Stimulated activated CD4-positive, alpha-beta T cell treated with anti-CD3 and anti-CD28 coated beads, Interleukin-15, amount 100 ng/mL, for 24 hours (primary cell): ENCODE measurements at regions not wholly inside any gene's neighbourhood (a gene's known extent, or its start where the extent isn't known, plus 50 kb on each side); places are given as distances from the start of the nearest gene placed in this dataset.

Source experiments
- DNase-seq: peaks from one replicate; pipeline ENCODE4 v3.0.0-alpha.2; 2020

DNA sequence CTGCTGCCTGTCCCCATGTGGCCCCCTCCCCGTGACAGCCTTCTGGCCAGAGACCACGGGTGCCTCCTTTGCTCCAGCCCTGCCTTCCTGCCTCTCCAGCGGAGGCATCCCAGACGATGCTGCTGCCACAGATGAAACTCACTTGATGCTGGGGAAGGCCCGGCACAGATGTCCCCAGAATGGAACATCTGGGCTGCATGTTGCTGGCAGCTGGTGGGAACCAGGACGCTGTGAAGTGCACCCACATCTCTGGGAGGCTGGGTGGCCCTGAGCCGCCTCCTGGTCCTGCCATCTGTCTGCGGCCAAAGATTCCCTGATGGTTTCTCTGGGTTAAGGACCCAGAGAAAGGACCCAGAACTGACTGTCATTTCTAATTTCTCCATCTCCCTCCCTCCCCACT lies 51.9 kb upstream of the PTPRS start:
- no peak for DNase-seq

- no peak for DNase-seq
These were observed 52.5 kb upstream of the PTPRS start for GRCh38 chr19:5393088-5393487.

DNA sequence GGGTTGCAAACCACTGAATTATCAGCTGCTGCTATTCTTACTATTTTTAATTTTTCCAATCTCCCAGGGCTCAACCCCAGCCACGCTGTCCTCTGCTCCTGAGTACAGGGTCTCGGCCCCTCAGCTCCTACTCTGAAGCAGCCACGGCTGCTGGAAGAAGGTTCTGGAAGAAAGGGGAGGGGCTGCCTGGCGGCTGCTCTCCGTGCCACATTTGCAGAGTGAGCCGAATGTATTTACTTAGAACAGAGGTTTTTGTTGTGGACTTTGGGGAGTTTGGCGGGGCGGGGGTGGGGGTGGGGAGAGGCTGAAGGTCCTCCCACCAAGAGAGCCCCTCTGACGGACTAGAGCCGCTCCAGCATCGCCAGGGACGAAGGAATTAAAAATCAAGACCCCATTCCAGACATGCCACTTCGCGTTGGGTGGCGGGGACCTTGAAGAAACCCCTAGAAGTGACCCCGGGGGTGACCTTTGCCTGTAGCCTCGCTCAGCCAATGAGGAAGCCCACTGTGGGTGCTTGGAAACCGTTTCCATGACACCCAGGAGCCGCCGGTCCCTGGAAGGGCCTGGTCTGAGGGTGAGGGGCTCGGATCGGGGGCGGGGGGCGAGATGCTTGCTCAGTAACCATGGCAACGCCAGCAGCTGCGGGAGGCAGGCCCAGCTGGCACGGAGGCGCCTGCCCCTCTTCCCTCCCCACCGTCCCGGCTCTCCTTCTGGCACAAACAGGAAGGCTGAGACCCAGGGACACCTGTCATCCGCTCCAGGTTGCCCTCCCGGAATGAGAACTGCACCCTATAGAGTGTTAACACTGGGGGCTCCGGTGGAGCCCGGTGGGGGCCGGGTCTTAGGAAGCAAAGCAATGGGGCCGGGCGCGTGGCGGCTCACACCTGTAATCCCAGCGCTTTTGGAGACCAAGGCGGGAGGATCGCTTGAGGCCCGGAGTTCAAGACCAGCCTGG lies 54.2 kb upstream of the PTPRS start:
- no peak for DNase-seq

- no peak for DNase-seq
These were observed 54.9 kb upstream of the PTPRS start for GRCh38 chr19:5395556-5395955.

- no peak for DNase-seq
These were observed 55.7 kb upstream of the PTPRS start for GRCh38 chr19:5396096-5396939.

GRCh38 chr19:5396963-5397362 lies 56.4 kb upstream of the PTPRS start:
- no peak for DNase-seq

DNA sequence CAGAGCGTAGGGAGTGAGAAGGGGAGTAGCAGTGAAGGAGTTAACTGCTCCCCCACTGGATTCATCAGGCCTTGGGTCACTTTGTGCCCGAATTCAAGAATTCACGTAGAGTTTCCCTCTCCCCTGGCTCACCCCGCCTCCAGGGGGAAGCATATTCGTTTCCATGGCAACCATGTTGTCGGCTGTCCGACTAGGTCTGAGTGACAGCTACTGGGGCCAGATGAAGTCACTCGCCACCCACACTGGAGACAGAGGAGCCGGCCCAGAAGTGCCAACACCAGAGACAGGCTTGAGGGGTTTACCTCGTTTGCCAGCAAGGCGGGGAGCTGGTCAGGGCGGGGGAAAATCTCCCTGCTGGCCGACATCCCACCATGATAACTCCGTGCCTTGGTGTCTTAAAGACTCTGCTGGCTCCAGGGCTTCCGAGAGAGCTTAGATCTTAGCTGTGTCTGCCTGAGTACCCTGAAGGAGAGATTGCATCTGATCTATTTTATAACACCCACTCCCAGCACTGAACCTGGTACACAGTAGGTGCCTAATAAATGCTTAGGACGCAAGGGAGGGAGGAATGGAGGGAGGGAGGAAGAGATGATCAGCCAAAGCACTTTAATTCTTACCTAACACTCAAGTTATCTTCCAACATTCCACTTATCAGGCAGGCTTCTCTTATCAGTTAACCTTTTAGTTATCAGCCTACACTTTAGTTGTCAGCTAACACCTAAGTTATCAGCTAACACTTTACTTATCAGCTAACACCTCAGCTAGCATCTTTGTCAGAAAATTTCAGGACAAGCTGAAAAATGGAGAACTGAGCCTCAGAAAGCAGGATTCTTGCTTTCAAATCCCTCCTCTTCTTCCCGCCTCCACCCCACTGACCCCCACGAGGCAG lies 57.2 kb upstream of the ZNRF4 start:
- no peak for DNase-seq

DNA sequence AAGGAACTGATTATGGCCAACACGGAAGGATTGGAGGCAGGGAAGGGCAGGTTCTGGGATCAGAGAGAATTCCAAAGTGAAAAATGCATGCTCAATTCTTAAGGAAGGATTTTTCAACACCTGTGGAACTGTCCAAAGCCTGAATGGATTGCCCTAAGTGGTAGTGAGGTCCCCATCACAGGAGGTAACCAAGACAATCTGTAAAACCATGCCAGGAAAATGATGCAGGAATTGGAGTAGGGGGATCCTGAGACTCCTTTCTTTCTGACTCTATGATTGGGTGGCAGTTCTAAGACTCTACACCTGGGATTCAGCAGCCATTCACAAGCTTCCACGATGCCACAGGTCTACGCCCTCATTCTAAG lies 56.5 kb upstream of the ZNRF4 start:
- DNase-seq = no peak

GRCh38 chr19:5403968-5404640 lies 51.1 kb upstream of the ZNRF4 start:
- peak; percentile 73 for DNase-seq
